GM21360 (cell line): ENCODE measurements at regions not wholly inside any gene's neighbourhood (a gene's known extent, or its start where the extent isn't known, plus 50 kb on each side); places are given as distances from the start of the nearest gene placed in this dataset.
"Not testable (repeated sequence)": the region's sequence is repeated elsewhere in the genome, so short reads cannot be mapped to it uniquely, and the experiment has no call there.

Source experiments
- ATAC-seq: cut with Tn5 transposase; IDR thresholded peaks from one replicate; pipeline ENCODE4 v1.9.1; 2021; ENCODE audit warnings: mild to moderate bottlenecking, moderate library complexity; ENCODE audit not compliant: unreplicated experiment

GRCh38 chr4:84145176-84145575 is 353.9 kb downstream of the NKX6-1 start:
- no peak for ATAC-seq

GRCh38 chr4:84126911-84127310 is 372.2 kb downstream of the NKX6-1 start:
- ATAC-seq = not testable (repeated sequence)

- no peak for ATAC-seq
Observed at GRCh38 chr4:84126061-84126787, 372.9 kb downstream of the NKX6-1 start.

GRCh38 chr4:84110040-84110439 is 389.1 kb downstream of the NKX6-1 start:
- ATAC-seq = no peak

- not testable (repeated sequence) for ATAC-seq
Observed at GRCh38 chr4:84101653-84102625, 397.2 kb downstream of the NKX6-1 start.

- ATAC-seq = no peak
Observed at GRCh38 chr4:84100071-84100470, 399.0 kb downstream of the NKX6-1 start.

- ATAC-seq = no peak
Observed at GRCh38 chr4:84099599-84099998, 399.5 kb downstream of the NKX6-1 start.

GRCh38 chr4:84091266-84091665 is 407.8 kb downstream of the NKX6-1 start:
- ATAC-seq = no peak

GRCh38 chr4:84089652-84090437 is 409.2 kb downstream of the NKX6-1 start:
- ATAC-seq = no peak

GRCh38 chr4:84085986-84086385 is 413.1 kb downstream of the NKX6-1 start:
- ATAC-seq = no peak

- ATAC-seq = no peak
Observed at GRCh38 chr4:84070289-84070688, 428.8 kb downstream of the NKX6-1 start.

GRCh38 chr4:84063619-84064018 is 435.5 kb downstream of the NKX6-1 start:
- no peak for ATAC-seq

GRCh38 chr4:84058201-84058600 is 440.9 kb downstream of the NKX6-1 start:
- ATAC-seq = no peak

- no peak for ATAC-seq
Observed at GRCh38 chr4:84051639-84052038, 447.5 kb downstream of the NKX6-1 start.

GRCh38 chr4:84051089-84051488 is 448.0 kb downstream of the NKX6-1 start:
- no peak for ATAC-seq

GRCh38 chr4:84050015-84050414 is 449.1 kb downstream of the NKX6-1 start:
- ATAC-seq = no peak

GRCh38 chr4:84046551-84046950 is 452.5 kb downstream of the NKX6-1 start:
- no peak for ATAC-seq

GRCh38 chr4:84041426-84041825 is 457.7 kb downstream of the NKX6-1 start:
- ATAC-seq = no peak

GRCh38 chr4:84035568-84035967 is 463.5 kb downstream of the NKX6-1 start:
- ATAC-seq = no peak

- ATAC-seq = peak; percentile 77
Observed at GRCh38 chr4:84032372-84032771, 466.7 kb downstream of the NKX6-1 start.

- ATAC-seq = peak; percentile 62
Observed at GRCh38 chr4:84031401-84031800, 467.7 kb downstream of the NKX6-1 start.
